ENCODE measurements at regions not wholly inside any gene's neighbourhood (a gene's known extent, or its start where the extent isn't known, plus 50 kb on each side); places are given as distances from the start of the nearest gene placed in this dataset.
A peak's percentile ranks its signal among the peaks of the same experiment; 100 is the strongest.

DNA sequence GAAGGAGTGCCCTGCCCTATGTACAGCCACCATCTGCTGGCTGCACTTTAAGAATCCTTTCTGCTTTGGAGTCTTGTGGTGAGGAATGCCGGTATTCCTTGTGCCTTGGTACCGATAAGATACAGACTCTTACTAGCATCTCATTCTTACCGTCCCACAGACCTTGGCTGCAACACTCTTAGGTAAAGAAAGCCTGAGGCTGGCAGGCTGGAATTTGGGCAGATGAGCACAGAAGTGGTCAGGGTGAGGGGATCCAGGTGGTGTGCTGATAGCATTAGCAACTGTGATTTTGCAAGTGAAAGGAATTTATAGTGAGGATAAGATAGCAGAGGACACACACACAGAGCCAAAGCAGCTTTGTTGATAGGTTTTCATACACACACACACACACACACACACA lies 198.1 kb downstream of the ENC1 start:
- Histone ChIP-seq H2AFZ (ENCODE audit: low read depth, low read length) (peak overlapping the region; percentile 28), H3K9me3 (replicated peaks; ENCODE audit: control insufficient read depth, insufficient read depth, low read length) (no peaks in the 10 kb centered on the region), H3K27ac (ENCODE audit: insufficient read depth, low read depth, low read length) (no peak overlapping the region), H3K9ac (replicated peaks; ENCODE audit: extremely low read depth, insufficient read depth, low read length) (no peak overlapping the region), H4K20me1 (replicated peaks; ENCODE audit: control insufficient read depth, extremely low read depth, insufficient read depth, low read length) (no peaks in the 10 kb centered on the region), H3K4me1 (ENCODE audit: control insufficient read depth, extremely low read depth, insufficient read depth, low read length) (no peaks in the 10 kb centered on the region), H3K4me2 (ENCODE audit: insufficient read depth, low read length) (no peak overlapping the region), H3K36me3 (ENCODE audit: control insufficient read depth in 2 of 2, extremely low read depth in 1 of 2, insufficient read depth in 2 of 2, low read length in 2 of 2) (no peaks in the 10 kb centered on the region), H3K79me2 (ENCODE audit: control insufficient read depth, insufficient read depth, low read length) (no peaks in the 10 kb centered on the region), H3K4me3 (replicated peaks in 1 of 3; ENCODE audit: insufficient read depth in 1 of 3, low read depth in 1 of 3, low read length in 3 of 3) (no peak overlapping the region), H3K9me1 (replicated peaks; ENCODE audit: control insufficient read depth, extremely low read depth, insufficient read depth, low read length) (no peaks in the 10 kb centered on the region), H3K27me3 (ENCODE audit: control insufficient read depth in 2 of 2, insufficient read depth in 2 of 2, low read length in 2 of 2) (no peaks in the 10 kb centered on the region)
- dilution Hi-C loops (cut with MboI; ENCODE audit: extremely low pct_ligation_motif_present, low sequenced_read_pairs) = no loop called here
- DNase-seq (ENCODE audit: low read depth, low spot score) = no peak
- POLR2A ChIA-PET = no interaction called here
- no peak for FAIRE-seq
- BruUV-seq (replicated peaks) = no TSS peak
- CTCF ChIA-PET = no interaction called here
- TF ChIP-seq EZH2 (IDR thresholded peaks at IDR 0.05; ENCODE audit: borderline replicate concordance, low read depth, low read length, severe bottlenecking) (no peak), POLR2A (IDR thresholded peaks at IDR 0.05; ENCODE audit: low read depth, low read length) (no peak), JUN (IDR thresholded peaks at IDR 0.05; ENCODE audit: borderline replicate concordance, insufficient read depth, insufficient read length, low read depth) (no peak), POLR2AphosphoS5 (IDR thresholded peaks at IDR 0.05; ENCODE audit: insufficient read depth, low read depth, low read length) (no peak), FOS (IDR thresholded peaks at IDR 0.05; ENCODE audit: borderline replicate concordance, insufficient read depth, low read length) (no peak), MYC (IDR thresholded peaks at IDR 0.05; ENCODE audit: low read depth, low read length) (no peak), GATA2 (IDR thresholded peaks at IDR 0.05; ENCODE audit: insufficient read depth, insufficient read length, low read depth, low read length) (no peak)
- TF ChIP-seq, protein P1, sequence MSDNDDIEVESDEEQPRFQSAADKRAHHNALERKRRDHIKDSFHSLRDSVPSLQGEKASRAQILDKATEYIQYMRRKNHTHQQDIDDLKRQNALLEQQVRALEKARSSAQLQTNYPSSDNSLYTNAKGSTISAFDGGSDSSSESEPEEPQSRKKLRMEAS (IDR thresholded peaks at IDR 0.05; ENCODE audit: insufficient read depth, insufficient read length) = no peak
- TF ChIP-seq, protein P2, sequence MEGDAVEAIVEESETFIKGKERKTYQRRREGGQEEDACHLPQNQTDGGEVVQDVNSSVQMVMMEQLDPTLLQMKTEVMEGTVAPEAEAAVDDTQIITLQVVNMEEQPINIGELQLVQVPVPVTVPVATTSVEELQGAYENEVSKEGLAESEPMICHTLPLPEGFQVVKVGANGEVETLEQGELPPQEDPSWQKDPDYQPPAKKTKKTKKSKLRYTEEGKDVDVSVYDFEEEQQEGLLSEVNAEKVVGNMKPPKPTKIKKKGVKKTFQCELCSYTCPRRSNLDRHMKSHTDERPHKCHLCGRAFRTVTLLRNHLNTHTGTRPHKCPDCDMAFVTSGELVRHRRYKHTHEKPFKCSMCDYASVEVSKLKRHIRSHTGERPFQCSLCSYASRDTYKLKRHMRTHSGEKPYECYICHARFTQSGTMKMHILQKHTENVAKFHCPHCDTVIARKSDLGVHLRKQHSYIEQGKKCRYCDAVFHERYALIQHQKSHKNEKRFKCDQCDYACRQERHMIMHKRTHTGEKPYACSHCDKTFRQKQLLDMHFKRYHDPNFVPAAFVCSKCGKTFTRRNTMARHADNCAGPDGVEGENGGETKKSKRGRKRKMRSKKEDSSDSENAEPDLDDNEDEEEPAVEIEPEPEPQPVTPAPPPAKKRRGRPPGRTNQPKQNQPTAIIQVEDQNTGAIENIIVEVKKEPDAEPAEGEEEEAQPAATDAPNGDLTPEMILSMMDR (IDR thresholded peaks at IDR 0.05; ENCODE audit: extremely low read depth in 1 of 2, insufficient read depth in 1 of 2, low read depth in 1 of 2, low read length in 2 of 2) = no peak
- intact Hi-C loops (cut with micrococcal nuclease) = no loop called here

Measured in endothelial cell of umbilical vein (primary cell).